Hematopoietic multipotent progenitor cell treated with erythropoietin and hydrocortisone succinate and interleukin-3 and kit ligand, for 17 days (in vitro differentiated cells): ENCODE measurements at regions not wholly inside any gene's neighbourhood (a gene's known extent, or its start where the extent isn't known, plus 50 kb on each side); places are given as distances from the start of the nearest gene placed in this dataset.
"Not testable (repeated sequence)": the region's sequence is repeated elsewhere in the genome, so short reads cannot be mapped to it uniquely, and the experiment has no call there.

Source experiments
- DNase-seq: peaks from one replicate; pipeline ENCODE4 v3.0.0-alpha.2; 2015; ENCODE audit warnings: low spot score

DNA sequence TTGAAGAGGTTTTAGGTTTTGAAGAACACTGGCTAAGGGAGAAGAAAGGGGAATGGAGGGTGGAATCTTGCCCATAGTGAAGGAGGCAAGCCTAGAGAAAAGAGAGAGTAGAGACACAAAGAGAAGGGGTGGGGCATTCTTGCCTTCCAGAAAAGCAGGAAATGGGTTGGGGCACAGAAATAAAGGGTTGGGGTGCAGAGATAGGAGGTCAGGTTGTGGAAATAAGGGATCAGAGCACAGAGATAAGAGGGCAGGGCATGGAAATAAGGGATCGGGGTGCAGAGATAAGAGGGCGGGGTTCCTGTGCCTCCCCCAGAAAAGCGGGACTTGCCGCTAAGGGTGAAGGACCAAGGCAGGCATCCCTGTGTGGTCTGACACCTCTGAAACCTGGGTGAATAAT is 69.9 kb downstream of the ALG1L2 start:
- not testable (repeated sequence) for DNase-seq

DNA sequence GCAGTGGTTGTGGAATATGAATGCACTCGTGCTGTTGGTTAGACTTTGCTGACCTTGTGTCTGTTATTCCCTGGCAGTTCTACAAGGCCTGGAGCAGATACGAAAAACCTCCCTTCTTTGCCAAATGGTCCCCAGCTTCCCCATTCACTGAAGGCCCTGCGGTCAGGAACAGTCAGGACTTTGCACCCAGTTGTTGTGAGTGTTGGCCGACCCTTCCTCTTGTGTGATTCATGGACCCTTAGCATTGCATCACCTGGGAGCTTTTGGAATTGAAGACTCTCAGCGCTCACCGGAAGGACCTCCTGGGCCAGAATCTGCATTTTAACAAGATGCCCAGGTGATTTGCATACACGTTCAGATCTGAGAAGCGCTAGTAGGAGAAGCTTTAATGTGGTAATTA is 71.6 kb downstream of the ALG1L2 start:
- not testable (repeated sequence) for DNase-seq

DNA sequence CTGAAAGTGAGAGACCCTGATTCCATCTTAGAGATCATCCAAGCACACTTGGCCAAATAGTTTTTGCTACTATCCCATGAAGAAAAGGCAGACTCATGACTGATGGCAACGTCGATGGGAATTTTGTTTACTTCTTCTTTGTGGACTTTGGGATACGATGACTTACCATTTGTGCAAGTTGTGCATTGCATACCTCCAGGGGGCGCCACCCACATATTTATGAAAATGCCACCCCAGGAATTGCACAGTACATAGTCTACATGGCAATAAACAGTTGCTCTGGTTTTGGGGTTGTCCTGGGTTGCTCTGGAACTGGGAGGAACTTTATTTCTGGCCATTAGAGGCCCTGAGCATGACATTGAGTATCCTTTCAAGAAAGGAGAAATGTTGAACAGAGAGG is 73.8 kb downstream of the ALG1L2 start:
- DNase-seq = not testable (repeated sequence)

DNA sequence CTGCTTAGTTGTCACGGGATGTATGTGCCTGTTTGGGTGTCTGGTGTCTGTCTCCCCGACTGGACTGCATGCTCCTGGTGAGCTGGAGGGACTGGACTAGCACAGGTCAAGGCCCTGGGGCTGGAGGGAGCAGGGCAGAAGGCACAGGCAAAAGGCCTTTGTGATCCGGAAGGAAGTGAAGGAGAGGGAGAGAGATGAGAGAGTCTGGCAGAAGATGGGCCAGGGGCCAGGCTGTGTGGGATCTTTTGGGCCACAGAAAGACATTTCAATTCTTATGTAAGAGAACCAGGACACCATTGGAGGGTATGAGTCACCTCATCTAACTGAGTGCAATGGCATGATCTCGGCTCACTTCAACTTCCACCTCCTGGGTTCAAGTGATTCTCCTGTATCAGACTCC is 85.2 kb downstream of the ALG1L2 start:
- DNase-seq = not testable (repeated sequence)

DNA sequence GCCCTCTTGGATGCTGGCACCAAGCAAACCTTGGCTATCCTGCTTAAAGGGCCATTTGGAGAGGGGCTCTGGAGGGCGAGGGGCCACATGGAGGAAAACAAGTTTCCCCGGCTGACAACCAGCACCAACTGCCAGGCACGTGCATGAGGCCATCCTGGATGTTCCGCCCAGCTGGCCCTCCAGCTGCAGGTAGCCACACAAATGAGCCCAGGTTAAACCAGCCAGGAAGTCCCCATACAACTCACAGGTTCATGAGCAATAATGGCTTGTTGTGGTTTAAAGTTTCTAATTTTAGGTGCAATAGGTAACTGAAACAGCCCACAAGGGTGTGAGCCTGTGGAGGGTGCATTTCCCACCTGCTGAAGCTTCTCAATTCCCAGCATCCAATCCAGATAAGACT is 93.6 kb downstream of the ALG1L2 start:
- DNase-seq = not testable (repeated sequence)

GRCh38 chr3:130176476-130177256 is 95.0 kb downstream of the ALG1L2 start:
- DNase-seq = not testable (repeated sequence)

DNA sequence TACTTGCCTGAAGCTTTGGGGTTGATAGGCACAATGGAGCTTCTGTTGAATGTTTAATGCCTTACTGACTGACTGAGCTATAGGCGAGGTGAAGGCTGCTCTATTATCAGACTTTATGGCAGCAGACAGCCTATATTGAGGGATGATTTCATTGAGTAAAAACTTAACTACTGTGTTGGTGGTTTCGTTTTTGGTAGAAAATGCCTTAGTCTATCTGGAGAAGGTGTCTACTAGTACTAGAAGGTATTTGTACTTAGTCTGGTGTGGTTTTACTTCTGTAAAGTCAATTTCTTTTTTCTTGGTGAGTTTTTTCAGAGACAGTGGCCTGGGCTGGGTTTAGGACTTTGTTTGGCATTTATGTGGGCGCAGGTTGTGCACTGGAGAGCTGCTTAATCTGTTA is 97.2 kb downstream of the ALG1L2 start:
- peak; percentile 6 for DNase-seq

- peak; percentile 39 for DNase-seq
These were observed 97.8 kb downstream of the ALG1L2 start for GRCh38 chr3:130179353-130179970.

- DNase-seq = peak; percentile 5
These were observed 100.8 kb downstream of the ALG1L2 start for GRCh38 chr3:130182475-130182874.

DNA sequence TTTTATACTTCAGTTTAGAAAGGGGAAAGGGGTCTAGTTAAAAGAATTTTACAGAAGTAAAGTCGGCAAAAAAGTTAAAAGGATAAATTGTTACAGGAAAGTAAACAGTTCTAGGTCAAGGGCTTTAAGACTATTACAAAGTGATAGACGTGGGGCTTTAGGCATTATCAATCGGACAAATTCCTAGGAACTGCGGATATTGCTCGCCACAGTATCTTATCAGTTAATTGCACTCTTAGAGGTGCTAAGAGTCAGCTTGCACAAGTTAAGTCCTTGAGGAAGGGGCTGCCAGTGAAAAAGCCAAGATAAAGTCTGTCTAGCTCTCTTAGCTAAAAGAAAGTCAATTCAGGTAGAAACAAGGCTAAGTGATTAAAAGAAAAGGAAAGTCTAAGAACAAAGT is 102.1 kb downstream of the ALG1L2 start:
- peak; percentile 12 for DNase-seq

GRCh38 chr3:130184152-130185024 is 102.8 kb downstream of the ALG1L2 start:
- peak; percentile 48 for DNase-seq

DNA sequence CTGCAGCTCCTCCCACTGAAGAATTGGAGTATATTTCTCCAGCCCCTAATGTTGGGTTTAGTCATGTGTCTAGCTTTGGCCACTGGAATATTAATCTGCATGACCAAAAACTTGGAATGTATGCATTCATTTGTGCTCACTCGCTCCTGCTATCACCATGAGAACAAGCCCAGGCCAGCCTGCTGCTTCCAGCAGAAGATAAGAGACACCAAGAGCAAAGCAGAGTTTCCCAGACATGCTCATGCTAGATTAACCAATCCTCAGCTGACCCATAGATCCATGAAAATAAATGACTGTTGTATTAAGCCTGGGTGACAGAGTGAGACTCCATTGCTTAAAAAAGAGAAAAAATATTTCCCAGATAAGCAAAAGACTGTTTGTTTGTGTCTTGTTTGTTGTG is 119.6 kb downstream of the ALG1L2 start:
- DNase-seq = not testable (repeated sequence)

DNA sequence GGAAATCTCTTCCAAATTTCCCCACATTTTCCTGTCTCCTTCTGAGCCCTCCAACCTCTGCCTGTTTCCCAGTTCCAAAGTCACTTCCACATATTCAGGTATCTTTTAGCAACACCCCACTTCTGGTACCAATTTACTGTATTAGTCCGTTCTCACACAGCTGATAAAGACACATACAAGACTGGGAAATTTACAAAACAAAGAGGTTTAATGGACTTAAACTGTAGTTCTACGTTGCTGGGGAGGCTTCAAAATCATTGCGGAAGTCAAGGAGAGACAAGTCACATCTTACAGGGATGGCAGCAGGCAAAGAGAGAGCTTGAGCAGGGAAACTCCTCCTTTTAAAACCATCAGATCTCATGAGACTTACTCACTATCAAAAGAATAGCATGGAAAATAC is 122.0 kb downstream of the ALG1L2 start:
- not testable (repeated sequence) for DNase-seq

GRCh38 chr3:130227540-130227939 is 117.9 kb upstream of the COL6A5 start:
- DNase-seq = no peak

DNA sequence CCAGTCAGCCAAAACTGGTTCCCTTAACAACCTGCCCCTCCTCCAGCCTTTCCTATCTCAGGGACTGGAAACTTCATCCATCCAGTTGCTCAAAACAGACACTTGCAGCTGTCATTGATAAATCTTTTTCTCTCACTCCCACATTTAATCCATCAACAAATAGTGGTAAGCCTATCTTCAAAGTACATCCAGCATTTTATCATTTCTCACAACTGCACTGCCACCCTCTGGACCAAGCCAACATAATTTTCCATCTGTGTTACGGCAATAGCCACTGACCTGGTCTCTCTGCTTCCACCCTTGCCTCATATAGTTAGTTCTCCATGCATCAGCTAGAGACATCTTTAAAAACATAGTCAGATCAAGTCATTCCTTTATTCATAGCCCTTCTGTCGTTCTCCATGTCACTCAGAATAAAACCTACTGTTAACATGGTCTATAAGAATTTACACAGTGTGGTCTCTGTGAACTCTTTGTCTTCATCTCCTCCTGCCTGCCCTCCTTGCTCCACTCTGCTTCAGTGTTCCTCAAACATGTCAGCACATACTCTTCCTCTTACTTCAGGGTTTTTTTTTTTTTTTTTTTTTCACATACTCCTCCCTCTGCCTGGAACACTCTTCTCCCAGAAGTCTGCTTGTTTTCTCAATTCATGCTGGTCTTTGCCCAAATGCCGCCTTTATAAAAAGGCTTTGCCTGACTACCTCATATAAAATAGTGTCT is 102.5 kb upstream of the COL6A5 start:
- DNase-seq = peak; percentile 28

DNA sequence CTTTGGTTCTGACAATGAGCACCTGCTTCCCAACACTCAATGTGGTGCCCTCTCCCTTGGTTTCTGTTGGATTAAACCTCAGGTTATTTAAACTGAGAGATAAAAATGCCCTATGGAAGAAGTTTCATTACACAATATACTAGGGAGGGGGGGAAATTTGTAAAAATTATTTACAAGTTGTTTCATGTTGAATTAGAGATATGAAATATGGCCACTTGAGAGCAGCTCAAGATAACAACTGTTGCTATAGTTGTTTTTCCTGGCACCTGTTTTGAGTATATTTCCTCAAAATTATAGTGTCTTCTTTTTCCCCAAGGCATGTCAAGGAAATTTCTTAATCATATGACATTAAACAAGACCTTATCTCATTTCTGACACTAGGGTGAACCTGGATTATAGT is 101.7 kb upstream of the COL6A5 start:
- DNase-seq = no peak

DNA sequence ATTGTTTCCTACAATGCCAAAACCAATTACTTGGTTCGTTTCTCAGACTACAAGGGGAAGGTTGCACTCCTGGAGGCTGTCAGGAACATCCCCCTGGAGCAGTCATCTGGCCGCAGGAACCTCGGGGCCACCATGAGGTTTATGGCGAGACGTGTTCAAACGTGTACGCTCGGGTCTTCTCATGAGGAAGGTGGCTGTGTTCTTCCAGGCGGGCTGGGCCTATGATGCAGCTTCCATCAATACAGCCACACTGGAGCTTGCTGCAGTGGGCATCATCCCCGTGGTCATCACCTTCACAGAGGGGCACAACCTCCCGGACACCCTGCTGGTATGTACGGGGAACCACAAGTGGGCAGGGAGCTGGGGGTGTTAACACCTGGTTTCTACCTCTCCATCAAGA is 94.5 kb upstream of the COL6A5 start:
- DNase-seq = no peak

- DNase-seq = no peak
These were observed 90.0 kb upstream of the COL6A5 start for GRCh38 chr3:130255442-130255841.

DNA sequence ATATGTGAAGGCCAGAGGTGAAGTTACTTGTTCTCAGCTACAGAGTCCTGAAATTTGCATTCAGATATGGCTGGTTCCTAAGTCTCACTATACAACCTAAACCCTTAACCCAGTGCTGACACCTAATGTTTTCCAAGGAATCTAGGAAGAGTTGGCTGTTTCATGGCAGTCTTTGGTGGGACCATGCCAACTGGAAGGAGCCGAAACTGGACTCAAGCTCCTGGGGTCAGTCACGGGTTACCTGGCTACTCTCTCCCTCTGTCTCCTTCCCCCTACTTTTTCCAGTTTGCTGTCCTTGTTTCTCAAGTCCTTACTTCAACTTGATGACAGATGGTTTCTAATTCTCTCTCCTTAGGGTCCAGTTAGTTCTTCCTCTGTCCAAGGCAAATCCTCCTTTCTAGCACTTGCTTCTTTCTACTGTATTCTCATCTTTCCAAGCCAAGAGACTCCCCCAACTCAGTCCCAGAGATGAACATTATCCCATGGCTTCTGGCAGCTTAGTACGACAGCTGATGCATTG is 88.6 kb upstream of the COL6A5 start:
- DNase-seq = no peak

DNA sequence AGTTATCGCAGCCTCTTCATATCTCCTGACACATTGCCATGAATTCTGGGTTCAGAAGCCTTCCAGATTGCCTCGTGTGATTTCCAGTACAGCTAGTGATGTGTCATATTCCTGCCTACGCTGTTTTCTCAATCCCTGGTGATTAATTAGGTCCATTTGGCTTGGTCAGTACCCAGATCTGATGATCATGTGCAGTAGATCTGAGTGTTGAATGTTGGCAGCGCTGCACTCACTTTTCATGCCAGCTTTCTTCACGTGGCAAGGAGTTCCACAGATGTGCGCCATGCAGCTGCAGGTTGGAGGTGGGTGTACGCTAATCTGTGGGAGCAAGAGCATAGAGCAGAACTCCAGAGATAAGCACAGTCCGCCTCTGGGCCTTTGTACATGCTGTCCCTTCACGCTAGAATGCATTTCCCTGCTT is 86.9 kb upstream of the COL6A5 start:
- no peak for DNase-seq

- no peak for DNase-seq
These were observed 86.2 kb upstream of the COL6A5 start for GRCh38 chr3:130259166-130259874.
